ENCODE measurements at regions not wholly inside any gene's neighbourhood (a gene's known extent, or its start where the extent isn't known, plus 50 kb on each side); places are given as distances from the start of the nearest gene placed in this dataset.

- no peak overlapping the region for H3K4me3 ChIP-seq (ENCODE audit: low read depth, low read length)
- in situ Hi-C loops (cut with HindIII; ENCODE audit: low sequenced_read_pairs), result no loop called here
- no peak for DNase-seq (ENCODE audit: low read depth, low spot score)
- TF ChIP-seq CTCF (IDR thresholded peaks at IDR 0.05; ENCODE audit: low read depth, low read length), result no peak
Observed at GRCh38 chr16:73299346-73299745, 251.4 kb upstream of the ZFHX3 start.

GRCh38 chr16:73298562-73298961, 250.6 kb upstream of the ZFHX3 start:
- peak; percentile 11 for DNase-seq (ENCODE audit: low read depth, low spot score)
- in situ Hi-C loops (cut with HindIII; ENCODE audit: low sequenced_read_pairs), result no loop called here
- H3K4me3 ChIP-seq (ENCODE audit: low read depth, low read length), result no peak overlapping the region
- TF ChIP-seq CTCF (IDR thresholded peaks at IDR 0.05; ENCODE audit: low read depth, low read length), result no peak

- H3K4me3 ChIP-seq (ENCODE audit: low read depth, low read length), result no peak overlapping the region
- no peak for TF ChIP-seq CTCF (IDR thresholded peaks at IDR 0.05; ENCODE audit: low read depth, low read length)
- in situ Hi-C loops (cut with HindIII; ENCODE audit: low sequenced_read_pairs), result no loop called here
- no peak for DNase-seq (ENCODE audit: low read depth, low spot score)
Observed at GRCh38 chr16:73290258-73290657, 242.3 kb upstream of the ZFHX3 start.

- TF ChIP-seq CTCF (IDR thresholded peaks at IDR 0.05; ENCODE audit: low read depth, low read length), result no peak
- no peak overlapping the region for H3K4me3 ChIP-seq (ENCODE audit: low read depth, low read length)
- no peak for DNase-seq (ENCODE audit: low read depth, low spot score)
- in situ Hi-C loops (cut with HindIII; ENCODE audit: low sequenced_read_pairs), result no loop called here
Observed at GRCh38 chr16:73289232-73289631, 241.3 kb upstream of the ZFHX3 start.

GRCh38 chr16:73288520-73288919, 240.6 kb upstream of the ZFHX3 start:
- DNase-seq (ENCODE audit: low read depth, low spot score), result no peak

GRCh38 chr16:73287859-73288405, 240.0 kb upstream of the ZFHX3 start:
- DNase-seq (ENCODE audit: low read depth, low spot score), result no peak
- no peak overlapping the region for H3K4me3 ChIP-seq (ENCODE audit: low read depth, low read length)
- in situ Hi-C loops (cut with HindIII; ENCODE audit: low sequenced_read_pairs), result no loop called here
- TF ChIP-seq CTCF (IDR thresholded peaks at IDR 0.05; ENCODE audit: low read depth, low read length), result no peak

More at GRCh38 chr16:73288520-73288919, 240.6 kb upstream of the ZFHX3 start:
- H3K4me3 ChIP-seq (ENCODE audit: low read depth, low read length), result no peak overlapping the region
- in situ Hi-C loops (cut with HindIII; ENCODE audit: low sequenced_read_pairs), result no loop called here
- no peak for TF ChIP-seq CTCF (IDR thresholded peaks at IDR 0.05; ENCODE audit: low read depth, low read length)
